ENCODE measurements at regions not wholly inside any gene's neighbourhood (a gene's known extent, or its start where the extent isn't known, plus 50 kb on each side); places are given as distances from the start of the nearest gene placed in this dataset.

DNA sequence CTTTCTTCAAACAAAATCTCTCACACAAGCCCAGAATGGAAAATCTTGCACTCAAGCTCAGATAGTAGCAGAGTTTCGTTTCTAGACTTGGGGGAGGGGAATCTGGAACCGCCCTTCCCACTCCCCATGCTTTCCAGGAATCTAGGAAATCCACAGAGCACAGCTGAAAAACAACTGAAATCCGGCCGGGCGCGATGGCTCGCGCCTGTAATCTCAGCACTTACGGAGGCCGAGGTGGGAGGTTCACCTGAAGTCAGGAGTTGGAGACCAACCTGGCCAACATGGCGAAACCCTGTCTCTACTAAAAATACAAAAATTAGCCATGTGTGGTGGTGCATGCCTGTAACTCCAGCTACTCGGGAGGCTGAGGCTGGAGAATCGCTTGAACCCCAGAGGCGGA lies 127.3 kb upstream of the SLC34A2 start:
- no peak for DNase-seq (ENCODE audit: low spot score)

DNA sequence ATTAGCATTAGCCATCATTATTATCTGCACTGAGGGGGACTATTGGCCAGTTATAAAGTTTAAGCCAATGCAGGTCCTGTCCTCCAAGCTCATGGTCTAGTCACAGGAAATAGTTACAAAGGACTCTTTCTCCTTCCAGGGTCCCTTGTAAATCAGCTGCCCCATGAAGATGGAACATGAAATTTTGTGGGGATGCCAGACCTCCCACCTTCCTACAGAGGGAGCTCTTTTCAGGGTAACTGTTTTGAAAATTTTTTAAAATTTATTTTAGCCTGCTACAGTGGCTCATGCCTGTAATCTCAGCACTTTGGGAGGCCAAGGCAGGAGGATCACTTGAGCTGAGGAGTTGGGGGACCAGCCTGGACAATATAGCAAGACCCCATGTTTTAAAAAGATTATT lies 124.4 kb upstream of the SLC34A2 start:
- no peak for DNase-seq (ENCODE audit: low spot score)

DNA sequence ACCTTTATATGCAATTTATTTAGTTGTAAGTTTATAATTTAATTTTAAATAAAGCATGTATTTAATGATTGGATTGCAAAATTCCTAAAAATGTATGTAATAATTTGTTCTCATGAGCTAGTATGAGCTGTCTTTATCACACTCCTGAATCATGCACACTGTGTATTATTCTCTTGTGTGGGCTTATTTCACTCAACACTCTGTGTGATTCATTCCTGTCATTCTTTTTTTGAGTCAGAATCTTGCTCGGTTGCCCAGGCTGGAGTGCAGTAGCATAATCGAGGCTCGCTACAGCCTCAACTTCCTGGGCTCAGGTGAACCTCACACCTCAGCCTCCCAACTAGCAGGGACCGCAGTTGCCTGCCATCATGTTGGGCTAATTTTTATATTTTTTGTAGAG lies 123.1 kb upstream of the SLC34A2 start:
- no peak for DNase-seq (ENCODE audit: low spot score)

DNA sequence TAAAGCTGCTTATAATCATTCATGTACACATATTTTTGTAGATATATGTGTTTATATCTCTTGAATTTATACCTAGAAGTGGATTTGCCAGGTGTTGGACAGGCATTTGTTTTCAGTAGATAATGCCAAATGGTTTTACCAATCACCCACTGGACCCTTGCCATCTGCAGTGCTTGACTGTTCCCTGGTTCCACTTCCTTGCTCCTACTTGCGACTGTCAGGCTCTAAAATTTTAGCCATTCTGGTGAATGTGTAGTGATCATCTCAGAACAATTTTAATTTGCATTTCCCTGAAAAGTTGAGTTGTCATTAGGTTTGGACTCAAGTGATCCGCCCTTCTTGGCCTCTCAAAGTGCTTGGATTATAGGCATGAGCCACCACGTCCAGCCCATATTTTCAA lies 122.4 kb upstream of the SLC34A2 start:
- DNase-seq (ENCODE audit: low spot score): no peak

DNA sequence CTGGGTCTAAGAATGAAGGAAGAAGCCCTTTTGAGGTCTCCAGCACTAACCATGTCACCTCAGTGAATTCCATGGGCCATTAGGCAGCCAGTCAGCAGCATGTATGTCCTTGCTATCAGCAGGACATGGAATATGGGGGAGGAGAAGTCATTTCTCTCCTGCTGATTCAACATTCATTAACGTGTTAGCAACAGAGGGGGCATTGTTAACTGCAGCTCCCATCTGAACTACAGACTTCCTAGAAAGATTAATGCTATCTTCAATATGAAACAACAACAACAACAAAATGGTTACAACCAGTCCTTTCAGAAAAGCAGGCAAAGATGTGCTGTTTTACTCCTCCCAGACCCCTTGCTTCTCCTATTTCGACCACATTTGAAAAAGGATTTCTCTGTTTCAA lies 120.4 kb upstream of the SLC34A2 start:
- DNase-seq (ENCODE audit: low spot score): no peak

DNA sequence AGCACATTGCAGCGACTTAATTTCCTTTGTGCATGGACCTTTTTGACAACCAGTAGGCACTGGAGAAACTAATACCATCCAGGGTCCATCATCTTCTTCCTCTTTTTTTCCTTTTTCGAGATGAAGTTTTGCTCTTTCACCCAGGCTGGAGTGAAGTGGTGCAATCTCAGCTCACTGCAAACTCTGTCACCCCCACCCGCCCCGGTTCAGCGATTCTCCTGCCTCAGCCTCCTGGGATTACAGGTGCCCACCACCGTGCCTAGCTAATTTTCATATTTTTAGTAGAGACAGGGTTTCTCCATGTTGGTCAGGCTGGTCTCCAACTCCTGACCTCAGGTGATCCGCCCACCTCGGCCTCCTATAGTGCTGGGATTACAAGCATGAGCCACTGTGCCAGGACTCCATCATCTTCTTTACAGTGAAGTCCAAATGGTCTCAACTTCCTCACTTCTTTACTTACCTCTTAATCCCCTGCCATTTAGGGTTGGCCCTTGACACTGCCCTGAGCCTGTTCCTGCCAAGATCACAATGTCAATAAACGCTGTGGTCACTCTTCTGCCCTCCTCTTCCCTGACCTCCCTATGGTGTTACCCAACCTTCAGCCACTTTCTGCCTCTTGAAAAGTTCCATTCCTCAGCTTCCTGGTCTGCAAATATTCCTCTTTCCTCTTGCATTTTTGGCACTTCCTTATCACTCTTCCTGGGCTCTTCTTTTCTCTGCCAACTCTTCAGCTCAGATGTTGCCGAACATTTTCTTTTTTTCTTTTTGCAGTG lies 119.8 kb upstream of the SLC34A2 start:
- no peak for DNase-seq (ENCODE audit: low spot score)

DNA sequence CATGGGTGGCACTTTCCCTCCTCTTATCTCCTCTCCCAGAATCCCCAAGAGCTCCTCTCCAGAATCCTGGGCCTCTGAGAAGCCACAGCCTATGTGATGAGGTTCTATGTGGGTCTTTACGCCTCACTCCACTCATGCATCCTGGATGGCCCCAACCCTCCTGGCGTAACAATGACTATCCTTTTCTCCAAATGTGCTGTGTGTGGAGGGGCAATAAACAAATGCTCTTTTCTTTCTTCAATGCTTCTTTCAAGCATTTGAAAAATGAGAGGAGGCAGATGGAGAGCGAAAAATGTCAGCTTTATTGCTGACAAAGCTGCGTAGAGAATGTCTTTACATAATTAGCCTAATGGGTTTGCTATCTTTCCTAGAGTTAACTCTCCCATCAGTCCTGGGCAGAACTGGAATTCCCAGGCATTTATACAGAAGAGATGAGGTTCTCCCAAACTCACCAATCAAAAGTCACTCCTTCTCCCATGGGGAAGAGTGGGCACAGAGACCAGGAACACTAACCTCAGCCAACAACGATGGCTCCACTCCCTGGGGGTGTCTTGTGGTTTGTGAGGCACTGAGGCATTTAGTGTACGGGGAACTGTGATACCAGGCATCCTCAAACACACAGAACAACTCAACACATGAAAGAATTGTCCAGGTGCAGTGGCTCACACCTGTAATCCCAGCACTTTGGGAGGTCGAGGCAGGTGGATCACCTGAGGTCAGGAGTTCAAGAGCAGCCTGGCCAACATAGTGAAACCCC lies 118.9 kb upstream of the SLC34A2 start:
- DNase-seq (ENCODE audit: low spot score): no peak

DNA sequence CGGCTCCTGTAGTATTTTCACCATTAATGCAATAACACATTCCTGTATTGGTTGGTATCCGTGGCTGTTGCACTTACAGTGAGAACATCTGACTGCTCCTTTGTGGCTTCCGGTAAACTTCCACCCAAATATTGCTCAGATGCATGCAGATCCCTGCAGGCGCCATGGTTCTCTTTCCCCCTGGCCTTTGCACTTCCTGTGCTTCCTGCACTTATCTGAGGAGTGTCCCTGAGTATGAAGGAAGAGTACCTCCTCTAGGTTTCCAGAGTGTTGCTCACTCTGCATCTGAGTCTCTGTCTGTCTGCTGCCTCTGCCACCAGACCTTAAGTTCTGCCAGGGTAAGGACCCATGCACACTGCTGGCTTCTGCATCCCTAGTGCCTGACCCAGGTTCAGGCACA lies 117.2 kb upstream of the SLC34A2 start:
- no peak for DNase-seq (ENCODE audit: low spot score)

DNA sequence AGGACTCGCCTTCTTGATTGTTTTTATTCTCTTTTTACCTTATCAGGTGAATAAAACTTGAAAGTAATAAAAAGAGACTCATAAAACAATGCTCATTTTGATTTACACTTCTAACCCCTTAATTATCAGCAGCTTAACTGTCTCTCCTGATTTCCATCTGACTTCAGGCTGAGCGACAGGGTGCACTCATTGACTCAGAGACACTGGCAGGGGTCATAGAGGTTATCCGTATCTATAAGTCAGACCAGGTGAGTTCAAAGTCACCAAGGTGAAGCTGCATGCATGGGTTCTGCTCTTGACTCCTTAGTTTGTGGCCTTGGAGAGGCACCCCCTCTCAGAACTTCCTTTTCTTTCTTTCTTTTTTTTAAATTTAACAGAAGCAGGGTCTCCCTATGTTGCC lies 116.4 kb upstream of the SLC34A2 start:
- DNase-seq (ENCODE audit: low spot score): no peak

DNA sequence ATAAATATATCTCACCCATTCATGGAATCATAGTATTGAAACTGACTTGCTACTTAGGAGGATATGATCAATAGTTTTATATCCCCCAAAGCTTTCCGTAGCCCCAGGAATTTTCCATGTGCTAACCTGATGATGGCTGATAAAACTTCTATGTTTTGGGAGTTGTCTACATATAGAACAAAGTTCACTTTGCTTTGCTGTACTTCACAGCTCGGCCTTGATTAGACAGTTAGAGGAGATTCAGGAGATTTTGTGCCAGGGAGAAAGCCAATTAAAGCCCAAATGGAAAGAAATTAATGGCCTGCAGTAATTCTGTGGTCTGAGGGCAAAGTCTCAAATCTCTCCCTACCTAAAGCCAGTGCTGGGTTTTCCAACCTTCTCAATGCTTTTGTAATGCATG lies 114.9 kb upstream of the SLC34A2 start:
- no peak for DNase-seq (ENCODE audit: low spot score)

DNA sequence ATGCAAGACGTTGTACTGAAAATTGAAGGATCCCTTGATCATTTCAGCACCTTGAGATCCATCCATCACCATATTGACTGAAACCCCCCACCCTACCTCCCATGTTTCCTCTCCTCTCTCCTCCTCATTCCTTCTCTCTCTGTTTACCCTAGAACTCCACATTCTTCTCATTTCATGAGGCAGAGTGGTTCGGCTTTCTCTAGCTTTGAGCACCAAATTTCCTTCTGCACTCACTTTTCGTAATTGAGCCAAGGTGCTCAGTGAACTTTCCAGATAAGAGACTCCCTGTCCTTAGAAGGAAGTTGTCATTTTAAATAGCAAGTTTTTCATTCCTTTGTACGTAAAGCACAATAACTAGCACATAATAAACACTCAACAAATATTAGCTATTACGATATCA lies 108.3 kb upstream of the SLC34A2 start:
- no peak for DNase-seq (ENCODE audit: low spot score)

DNA sequence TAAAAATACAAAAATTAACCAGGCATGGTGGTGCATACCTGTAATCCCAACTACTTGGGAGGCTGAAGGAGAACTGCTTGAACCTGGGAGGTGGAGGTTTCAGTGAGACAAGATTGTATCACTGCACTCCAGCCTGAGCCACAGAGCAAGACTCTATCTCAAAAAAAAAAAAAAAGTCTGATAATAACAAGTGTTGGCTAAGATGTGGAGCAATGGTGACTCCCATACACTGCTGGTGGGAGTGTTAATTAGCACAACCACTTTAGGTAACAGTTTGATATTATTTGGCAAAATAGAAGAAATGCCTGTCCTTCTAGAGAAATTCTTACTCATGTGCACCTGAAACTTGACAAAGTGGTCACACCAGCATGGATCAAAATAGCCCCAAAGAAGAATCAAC lies 106.2 kb upstream of the SLC34A2 start:
- no peak for DNase-seq (ENCODE audit: low spot score)

DNA sequence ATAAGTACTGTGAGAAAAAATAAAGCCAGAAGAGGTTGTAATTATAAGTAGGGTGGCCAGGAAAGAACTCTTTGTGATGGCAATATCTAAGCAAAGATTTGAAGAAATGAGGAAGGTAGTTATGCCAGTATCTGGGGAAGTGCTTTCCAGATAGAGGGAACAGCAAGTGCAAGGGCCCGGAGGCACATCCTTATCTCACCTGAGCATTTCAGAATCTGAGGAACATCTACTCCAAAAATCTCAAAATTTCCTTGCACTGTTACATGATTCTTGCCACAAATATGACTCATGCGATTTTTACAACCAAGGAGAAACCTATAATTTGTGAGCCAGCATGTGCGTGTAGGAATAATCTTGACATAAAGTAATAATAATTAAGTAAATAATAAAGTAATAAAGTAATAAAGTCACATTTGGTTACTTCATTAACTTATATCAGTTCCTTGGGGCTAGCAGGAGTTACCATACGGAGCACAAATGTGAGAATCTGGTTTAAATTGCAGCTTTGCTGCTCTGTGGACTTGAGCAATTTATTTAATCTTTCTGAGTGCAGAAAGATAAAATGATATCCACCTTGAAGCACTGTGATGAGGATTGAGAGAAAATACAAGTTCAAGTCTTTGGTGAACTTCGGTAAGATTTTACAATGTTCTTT lies 105.1 kb upstream of the SLC34A2 start:
- DNase-seq (ENCODE audit: low spot score): no peak

DNA sequence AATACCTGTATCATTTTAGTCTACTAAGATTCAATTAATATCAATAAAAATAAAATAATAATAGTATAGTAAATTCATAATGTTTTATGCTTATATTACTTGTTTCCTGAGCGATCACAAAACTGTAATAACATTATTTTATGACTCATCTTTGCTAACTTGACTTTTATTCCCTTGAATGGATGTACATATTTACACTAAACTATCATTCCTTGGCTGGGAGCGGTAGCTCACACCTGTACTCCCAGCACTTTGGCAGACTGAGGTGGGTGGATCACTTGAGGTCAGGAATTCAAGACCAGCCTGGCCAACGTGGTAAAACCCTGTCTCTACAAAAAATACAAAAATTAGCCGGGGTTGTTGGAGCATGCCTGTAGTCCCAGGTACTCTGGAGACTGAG lies 104.0 kb upstream of the SLC34A2 start:
- DNase-seq (ENCODE audit: low spot score): no peak

DNA sequence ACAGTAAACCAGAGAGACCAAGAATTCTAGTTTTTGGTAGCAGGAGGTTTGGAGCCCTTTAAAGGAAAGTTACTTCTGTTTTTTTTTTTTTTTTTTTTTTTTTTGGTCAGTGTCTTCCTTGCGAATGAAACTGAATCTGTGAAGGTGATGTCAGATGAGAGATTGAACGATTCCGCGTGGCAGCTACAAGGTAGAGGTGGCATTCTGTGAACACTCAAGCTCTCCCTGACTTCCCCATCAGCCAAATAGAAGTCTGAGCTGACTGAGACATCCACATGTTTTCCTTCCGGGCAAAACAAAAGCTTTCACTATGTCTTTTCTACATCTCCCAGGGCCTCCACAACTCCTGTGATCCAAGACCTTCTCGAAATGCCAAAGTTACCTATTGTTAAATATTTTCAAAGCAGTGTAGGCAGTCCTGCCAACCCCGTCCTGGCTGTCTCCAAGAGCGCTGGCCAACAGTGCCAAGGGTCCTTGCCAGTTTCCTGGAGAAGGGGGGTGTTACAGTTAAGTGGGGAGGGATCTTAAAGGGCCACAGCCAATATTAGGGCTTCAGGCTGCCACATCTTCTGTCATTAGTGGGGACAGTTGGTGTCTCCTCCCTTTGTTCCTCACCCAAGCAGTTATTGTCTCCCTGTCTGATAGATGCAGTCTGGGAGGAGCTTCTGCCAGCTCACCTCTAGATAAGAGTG lies 102.9 kb upstream of the SLC34A2 start:
- DNase-seq (ENCODE audit: low spot score): no peak

DNA sequence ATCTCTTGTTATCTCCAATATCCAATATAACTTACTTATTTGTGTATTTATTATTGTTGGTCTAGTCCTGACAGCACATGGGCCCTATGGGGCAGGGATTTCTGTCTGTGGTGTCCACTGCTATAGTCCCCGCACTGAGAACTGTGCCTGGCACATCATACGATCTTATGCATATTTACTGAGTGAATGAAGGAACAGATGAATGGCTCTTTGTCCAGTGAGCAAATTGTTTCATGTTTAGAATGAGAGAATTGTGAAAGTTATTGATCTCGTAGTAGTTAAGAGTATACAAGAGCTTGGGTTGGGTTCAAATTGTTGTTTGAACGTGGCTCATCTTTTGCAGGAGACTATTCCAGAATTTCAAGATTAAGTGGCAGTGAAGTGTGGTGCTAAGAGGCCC lies 96.1 kb upstream of the SLC34A2 start:
- no peak for DNase-seq (ENCODE audit: low spot score)

DNA sequence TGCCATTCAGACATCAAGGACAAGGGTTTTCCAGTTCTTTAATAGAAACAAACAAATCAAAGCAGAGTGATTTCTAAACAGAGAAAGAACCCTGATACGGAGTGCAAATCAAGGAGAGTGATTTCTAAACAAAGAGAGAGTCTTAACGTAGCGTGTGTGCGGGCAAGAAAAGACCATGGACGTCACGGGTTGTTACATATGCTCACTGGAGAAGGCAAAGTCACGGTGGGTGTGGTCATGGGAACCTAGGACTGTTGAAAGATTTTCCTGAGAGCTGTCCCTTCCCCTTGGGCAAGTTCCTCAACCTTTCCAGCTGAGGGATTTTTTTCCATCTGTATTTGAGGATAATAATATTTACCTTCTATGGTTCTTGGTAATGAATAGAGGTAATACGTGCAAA lies 95.0 kb upstream of the SLC34A2 start:
- DNase-seq (ENCODE audit: low spot score): no peak

DNA sequence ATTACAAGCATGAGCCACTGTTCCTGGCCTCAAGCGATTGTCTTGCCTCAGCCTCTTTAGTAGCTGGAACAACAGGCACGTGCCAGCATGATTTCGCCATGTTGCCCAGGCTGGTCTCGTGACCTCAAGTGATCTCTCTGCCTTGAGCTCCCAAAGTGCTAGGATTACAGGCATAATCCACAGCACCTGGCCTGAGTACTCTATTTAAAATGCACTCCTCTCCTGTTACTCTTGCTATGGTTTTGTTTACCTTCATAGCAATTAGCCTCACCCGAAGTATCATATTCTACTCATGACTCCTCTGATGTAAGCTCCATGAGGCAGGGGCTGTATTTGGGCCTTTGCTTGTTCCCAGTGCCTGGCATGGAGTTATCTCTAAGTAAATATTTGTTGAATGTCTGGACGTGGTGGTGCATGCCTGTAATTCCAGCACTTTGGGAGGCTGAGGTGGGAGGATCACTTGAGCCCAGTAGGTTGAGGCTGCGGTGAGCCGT lies 92.5 kb upstream of the SLC34A2 start:
- no peak for DNase-seq (ENCODE audit: low spot score)

DNA sequence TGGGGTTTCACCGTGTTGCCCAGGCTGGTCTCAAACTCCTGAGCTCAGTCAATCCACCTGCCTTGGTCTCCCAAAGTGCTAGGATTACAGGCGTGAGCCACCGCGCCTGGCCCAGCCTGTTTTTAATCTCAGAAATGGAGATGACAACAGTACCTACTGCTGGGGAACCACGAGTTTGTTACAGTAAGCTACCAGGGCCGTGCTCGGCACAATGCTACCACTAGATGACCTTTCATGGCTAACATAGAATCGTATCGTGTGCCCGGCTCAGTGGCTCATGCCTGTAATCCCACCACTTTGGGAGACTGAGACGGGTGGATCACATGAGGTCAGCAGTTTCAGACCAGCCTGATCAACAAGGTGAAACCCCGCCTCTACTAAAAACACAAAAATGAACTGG lies 90.8 kb upstream of the SLC34A2 start:
- no peak for DNase-seq (ENCODE audit: low spot score)

DNA sequence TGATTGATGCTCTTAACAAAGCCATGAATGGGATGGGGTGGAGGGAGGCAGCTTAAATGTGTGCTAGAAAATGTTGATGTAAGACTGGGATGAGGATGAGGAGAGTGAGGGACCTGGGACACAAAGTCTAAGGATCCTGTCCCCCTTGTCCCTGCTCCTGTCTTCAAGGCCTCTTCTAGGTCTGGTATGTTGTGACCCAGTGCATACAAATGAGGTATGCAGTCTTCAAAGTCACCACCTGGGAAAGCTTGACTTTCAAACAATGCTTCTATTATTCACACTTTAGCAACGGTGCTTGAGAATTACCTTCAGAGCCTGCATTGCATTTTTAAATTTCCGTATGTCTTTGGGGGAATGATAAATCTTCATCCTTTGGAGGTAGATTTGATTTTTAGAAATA lies 88.4 kb upstream of the SLC34A2 start:
- DNase-seq (ENCODE audit: low spot score): no peak

DNA sequence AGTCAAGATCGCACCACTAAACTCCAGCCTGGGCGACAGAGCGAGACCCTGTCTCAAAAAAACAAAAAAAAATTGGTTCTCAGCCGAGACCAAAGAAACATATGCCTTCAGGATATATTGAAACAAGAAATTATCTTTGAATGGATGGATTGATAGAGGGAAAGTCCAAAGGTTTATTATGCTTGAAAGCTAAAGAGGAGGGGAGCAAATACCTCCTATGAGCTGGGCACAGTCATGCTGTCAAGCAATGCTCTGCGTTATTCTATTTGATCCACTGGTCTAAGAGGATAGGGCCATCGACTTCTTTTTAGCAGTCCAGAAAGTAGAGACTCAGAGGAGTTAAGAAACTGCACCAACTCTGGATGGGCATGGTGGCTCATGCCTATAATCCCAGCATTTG lies 85.9 kb upstream of the SLC34A2 start:
- DNase-seq (ENCODE audit: low spot score): no peak

DNA sequence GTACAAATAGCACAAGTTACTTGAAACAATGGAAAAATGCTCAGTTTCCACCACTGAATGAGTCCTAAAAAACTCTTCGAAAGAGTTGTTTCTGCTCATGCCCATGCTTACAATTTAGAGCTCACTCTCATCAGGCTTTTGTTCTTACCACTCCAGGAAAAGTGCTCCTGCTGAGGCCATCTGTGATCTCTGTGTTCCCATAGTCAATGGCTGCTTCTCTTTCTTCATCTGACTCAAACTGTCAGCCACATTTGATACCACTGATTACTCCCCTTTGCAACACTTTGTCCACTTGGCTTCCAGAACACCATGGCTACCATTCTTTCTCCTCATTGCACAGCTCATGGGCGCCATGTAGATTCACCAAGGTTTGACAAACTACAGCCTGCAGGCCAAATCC lies 80.0 kb upstream of the SLC34A2 start:
- DNase-seq (ENCODE audit: low spot score): no peak
